Breast epithelium (tissue), 3 donors: ENCODE measurements at regions not wholly inside any gene's neighbourhood (a gene's known extent, or its start where the extent isn't known, plus 50 kb on each side); places are given as distances from the start of the nearest gene placed in this dataset.
"Not testable (repeated sequence)": the region's sequence is repeated elsewhere in the genome, so short reads cannot be mapped to it uniquely, and the experiment has no call there.

Experiments used
- POLR2A ChIP-seq: fragments of 450-650 bp; IDR thresholded peaks from one replicate; pipeline ENCODE4 v1.6.1; 2016; ENCODE audit warnings: antibody characterized with exemption, mild to moderate bottlenecking, moderate library complexity
- TF ChIP-seq, protein P1 (sequence below), 3 donors: fragments of 450-650 bp; IDR thresholded peaks; one replicate each; pipeline ENCODE4 v1.5.1; 2016 to 2017; ENCODE audit warnings: antibody characterized with exemption in 3 of 3, mild to moderate bottlenecking in 3 of 3, moderate library complexity in 3 of 3

DNA sequence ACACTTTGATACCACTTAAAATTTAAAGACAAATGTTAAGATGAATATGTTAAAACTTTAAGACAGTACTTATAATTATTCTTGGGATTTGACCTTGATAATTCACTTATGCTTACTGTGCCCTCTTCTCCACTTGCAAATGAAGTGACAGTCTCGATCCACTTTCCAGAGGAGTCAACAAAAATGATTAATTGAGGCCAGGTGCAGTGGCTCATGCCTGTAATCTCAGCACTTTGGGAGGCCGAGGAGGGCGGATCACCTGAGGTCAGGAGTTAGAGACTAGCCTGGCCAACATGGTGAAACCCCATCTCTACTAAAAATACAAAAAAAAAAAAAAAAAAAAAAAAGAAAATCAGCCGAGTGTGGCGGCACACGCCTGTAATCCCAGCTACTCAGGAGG lies 52.6 kb upstream of the ZPLD1 start:
- TF ChIP-seq, protein P1, sequence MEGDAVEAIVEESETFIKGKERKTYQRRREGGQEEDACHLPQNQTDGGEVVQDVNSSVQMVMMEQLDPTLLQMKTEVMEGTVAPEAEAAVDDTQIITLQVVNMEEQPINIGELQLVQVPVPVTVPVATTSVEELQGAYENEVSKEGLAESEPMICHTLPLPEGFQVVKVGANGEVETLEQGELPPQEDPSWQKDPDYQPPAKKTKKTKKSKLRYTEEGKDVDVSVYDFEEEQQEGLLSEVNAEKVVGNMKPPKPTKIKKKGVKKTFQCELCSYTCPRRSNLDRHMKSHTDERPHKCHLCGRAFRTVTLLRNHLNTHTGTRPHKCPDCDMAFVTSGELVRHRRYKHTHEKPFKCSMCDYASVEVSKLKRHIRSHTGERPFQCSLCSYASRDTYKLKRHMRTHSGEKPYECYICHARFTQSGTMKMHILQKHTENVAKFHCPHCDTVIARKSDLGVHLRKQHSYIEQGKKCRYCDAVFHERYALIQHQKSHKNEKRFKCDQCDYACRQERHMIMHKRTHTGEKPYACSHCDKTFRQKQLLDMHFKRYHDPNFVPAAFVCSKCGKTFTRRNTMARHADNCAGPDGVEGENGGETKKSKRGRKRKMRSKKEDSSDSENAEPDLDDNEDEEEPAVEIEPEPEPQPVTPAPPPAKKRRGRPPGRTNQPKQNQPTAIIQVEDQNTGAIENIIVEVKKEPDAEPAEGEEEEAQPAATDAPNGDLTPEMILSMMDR (IDR thresholded peaks at IDR 0.05): not testable (repeated sequence)
- not testable (repeated sequence) for TF ChIP-seq POLR2A
